ENCODE measurements at regions not wholly inside any gene's neighbourhood (a gene's known extent, or its start where the extent isn't known, plus 50 kb on each side); places are given as distances from the start of the nearest gene placed in this dataset.

DNA sequence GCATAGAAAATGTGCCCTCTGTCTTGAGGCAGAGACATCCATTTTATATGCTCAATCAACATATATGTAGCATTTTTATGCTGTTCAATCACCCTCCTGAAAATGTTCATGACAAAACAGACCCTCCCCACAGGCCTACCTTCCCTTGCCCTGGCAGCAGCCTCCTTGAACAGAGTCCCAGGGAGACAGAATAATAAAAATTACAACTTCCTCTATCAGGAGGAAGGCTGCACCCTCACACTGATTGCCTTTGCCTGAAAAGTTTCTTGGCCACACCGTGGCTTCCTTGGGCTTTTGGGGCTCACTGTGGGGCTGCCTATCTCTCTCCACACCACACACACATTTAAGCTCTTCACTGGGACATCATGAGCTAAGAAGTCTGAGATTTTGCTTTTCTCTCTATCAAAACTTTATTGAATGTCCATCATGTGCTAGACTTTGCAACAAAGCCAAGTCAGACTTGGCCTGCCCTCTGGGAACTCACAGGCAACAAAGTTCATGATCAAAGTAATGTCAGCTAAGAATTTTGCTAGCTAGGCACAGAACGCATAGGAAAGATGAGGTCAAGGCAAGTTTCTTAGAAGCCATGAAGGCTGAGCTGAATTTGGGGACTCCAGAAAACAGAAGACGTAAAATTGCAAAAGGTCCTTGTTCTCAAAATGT lies 101.6 kb downstream of the BCL2L11 start:
- TF ChIP-seq, protein P1, sequence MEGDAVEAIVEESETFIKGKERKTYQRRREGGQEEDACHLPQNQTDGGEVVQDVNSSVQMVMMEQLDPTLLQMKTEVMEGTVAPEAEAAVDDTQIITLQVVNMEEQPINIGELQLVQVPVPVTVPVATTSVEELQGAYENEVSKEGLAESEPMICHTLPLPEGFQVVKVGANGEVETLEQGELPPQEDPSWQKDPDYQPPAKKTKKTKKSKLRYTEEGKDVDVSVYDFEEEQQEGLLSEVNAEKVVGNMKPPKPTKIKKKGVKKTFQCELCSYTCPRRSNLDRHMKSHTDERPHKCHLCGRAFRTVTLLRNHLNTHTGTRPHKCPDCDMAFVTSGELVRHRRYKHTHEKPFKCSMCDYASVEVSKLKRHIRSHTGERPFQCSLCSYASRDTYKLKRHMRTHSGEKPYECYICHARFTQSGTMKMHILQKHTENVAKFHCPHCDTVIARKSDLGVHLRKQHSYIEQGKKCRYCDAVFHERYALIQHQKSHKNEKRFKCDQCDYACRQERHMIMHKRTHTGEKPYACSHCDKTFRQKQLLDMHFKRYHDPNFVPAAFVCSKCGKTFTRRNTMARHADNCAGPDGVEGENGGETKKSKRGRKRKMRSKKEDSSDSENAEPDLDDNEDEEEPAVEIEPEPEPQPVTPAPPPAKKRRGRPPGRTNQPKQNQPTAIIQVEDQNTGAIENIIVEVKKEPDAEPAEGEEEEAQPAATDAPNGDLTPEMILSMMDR (IDR thresholded peaks at IDR 0.05) = no peak
- TF ChIP-seq TCF7L2 (IDR thresholded peaks at IDR 0.05; ENCODE audit: low read depth, low read length) = no peak
- TF ChIP-seq, protein P2, sequence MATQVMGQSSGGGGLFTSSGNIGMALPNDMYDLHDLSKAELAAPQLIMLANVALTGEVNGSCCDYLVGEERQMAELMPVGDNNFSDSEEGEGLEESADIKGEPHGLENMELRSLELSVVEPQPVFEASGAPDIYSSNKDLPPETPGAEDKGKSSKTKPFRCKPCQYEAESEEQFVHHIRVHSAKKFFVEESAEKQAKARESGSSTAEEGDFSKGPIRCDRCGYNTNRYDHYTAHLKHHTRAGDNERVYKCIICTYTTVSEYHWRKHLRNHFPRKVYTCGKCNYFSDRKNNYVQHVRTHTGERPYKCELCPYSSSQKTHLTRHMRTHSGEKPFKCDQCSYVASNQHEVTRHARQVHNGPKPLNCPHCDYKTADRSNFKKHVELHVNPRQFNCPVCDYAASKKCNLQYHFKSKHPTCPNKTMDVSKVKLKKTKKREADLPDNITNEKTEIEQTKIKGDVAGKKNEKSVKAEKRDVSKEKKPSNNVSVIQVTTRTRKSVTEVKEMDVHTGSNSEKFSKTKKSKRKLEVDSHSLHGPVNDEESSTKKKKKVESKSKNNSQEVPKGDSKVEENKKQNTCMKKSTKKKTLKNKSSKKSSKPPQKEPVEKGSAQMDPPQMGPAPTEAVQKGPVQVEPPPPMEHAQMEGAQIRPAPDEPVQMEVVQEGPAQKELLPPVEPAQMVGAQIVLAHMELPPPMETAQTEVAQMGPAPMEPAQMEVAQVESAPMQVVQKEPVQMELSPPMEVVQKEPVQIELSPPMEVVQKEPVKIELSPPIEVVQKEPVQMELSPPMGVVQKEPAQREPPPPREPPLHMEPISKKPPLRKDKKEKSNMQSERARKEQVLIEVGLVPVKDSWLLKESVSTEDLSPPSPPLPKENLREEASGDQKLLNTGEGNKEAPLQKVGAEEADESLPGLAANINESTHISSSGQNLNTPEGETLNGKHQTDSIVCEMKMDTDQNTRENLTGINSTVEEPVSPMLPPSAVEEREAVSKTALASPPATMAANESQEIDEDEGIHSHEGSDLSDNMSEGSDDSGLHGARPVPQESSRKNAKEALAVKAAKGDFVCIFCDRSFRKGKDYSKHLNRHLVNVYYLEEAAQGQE (IDR thresholded peaks at IDR 0.05; ENCODE audit: insufficient read depth in 1 of 2, low read depth in 2 of 2, low read length in 1 of 2) = no peak
